Ishikawa (cell line): ENCODE measurements at regions not wholly inside any gene's neighbourhood (a gene's known extent, or its start where the extent isn't known, plus 50 kb on each side); places are given as distances from the start of the nearest gene placed in this dataset.

Source experiments
- CEBPB ChIP-seq: IDR thresholded peaks from 2 replicates; pipeline ENCODE4 v1.6.1; 2012
- CREB1 ChIP-seq: IDR thresholded peaks from 2 replicates; pipeline ENCODE4 v1.6.1; 2012; ENCODE audit warnings: low read depth
- EGR1 ChIP-seq: IDR thresholded peaks from 2 replicates; pipeline ENCODE4 v1.6.1; 2012
- EP300 ChIP-seq: IDR thresholded peaks from 2 replicates; pipeline ENCODE4 v1.6.1; 2012; ENCODE audit warnings: borderline replicate concordance
- FOXM1 ChIP-seq: IDR thresholded peaks from 2 replicates; pipeline ENCODE4 v1.6.1; 2012; ENCODE audit warnings: low read depth, borderline replicate concordance
- MAX ChIP-seq: IDR thresholded peaks from 2 replicates; pipeline ENCODE4 v1.6.1; 2012
- NFIC ChIP-seq: IDR thresholded peaks from 2 replicates; pipeline ENCODE4 v1.6.1; 2012
- RAD21 ChIP-seq: IDR thresholded peaks from 2 replicates; pipeline ENCODE4 v1.6.1; 2012; ENCODE audit warnings: low read depth
- REST ChIP-seq: IDR thresholded peaks from 2 replicates; pipeline ENCODE4 v1.6.1; 2012; ENCODE audit warnings: low read depth, mild to moderate bottlenecking
- TAF1 ChIP-seq: IDR thresholded peaks from 2 replicates; pipeline ENCODE4 v1.6.1; 2012; ENCODE audit warnings: low read depth, mild to moderate bottlenecking
- TCF12 ChIP-seq: IDR thresholded peaks from 2 replicates; pipeline ENCODE4 v1.6.1; 2012; ENCODE audit warnings: low read depth
- TEAD4 ChIP-seq: IDR thresholded peaks from 2 replicates; pipeline ENCODE4 v1.6.1; 2012
- YY1 ChIP-seq: IDR thresholded peaks from 2 replicates; pipeline ENCODE4 v1.6.1; 2012; ENCODE audit warnings: low read depth
- ZBTB7A ChIP-seq: IDR thresholded peaks from 2 replicates; pipeline ENCODE4 v1.6.1; 2012; ENCODE audit warnings: low read depth
- TF ChIP-seq, protein P1 (sequence below): IDR thresholded peaks from 2 replicates; pipeline ENCODE4 v1.6.1; 2012

DNA sequence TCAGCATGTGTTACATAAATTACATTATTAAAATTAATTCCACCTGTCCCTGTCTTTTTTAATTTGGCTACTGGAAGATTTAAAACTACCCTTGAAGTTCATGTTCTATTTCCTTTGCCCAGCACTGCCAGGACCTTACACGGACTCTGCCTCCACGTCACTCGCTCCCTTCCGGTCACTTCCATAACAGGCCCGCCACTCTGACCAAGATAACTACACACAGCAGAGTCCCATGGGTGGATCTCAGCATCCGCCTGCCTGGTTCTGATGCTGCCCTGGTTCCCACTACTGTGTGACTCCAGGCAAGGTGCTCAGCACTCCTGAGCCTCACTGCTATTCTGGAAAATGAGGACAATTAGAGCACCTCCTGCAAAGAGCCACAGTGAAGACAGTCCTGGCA, 153.3 kb upstream of the ERG start:
- no peak for TF ChIP-seq ZBTB7A

DNA sequence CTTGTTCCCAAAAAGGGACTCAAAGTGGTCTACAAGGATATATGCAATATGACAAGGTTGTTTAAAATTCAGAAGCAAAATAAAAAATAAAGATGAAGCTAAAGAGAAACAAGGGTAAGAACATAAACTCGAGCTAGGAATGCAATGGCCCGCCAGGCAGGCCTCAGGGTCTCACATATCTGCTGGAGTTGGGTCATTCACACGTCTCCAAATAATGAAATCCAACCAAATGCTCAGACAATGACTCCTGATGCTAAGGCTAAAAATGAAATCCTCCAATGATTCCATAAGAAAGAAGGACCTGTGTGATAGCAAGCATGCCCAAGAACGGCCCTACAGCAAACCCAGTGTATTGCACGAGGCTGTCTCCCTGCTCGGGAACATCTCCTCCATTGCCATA, 153.3 kb upstream of the ETS2 start:
- TF ChIP-seq YY1 (no peak), FOXM1 (no peak), TAF1 (no peak), CREB1 (no peak), NFIC (no peak), TEAD4 (no peak), ZBTB7A (no peak), CEBPB (no peak), EP300 (no peak), EGR1 (no peak)
- TF ChIP-seq, protein P1, sequence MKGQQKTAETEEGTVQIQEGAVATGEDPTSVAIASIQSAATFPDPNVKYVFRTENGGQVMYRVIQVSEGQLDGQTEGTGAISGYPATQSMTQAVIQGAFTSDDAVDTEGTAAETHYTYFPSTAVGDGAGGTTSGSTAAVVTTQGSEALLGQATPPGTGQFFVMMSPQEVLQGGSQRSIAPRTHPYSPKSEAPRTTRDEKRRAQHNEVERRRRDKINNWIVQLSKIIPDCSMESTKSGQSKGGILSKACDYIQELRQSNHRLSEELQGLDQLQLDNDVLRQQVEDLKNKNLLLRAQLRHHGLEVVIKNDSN: no peak

GRCh38 chr21:38654580-38654979, 151.1 kb upstream of the ETS2 start:
- TF ChIP-seq TCF12 (no peak), NFIC (no peak), EP300 (no peak), REST (no peak), TEAD4 (no peak), ZBTB7A (no peak), YY1 (no peak)

DNA sequence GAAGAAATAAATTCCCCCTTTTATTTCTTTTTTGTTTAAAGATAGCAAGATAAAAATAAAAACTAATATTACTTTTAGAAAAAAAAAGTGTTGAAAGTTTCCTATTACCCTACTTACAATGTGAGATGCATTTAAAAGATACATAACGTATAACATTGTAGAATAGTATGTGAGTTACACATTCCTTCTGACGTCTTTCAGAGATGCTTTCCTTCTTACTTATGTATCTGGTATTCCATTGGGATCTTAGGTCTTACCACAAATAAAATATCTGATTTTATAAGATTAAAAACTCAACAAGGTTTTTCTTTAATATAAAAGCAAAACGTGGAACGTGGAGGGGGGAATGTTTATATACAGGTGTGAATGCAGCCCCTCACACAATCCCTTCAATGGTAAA, 147.2 kb upstream of the ETS2 start:
- TF ChIP-seq CREB1 (no peak), REST (no peak), FOXM1 (no peak), CEBPB (no peak), YY1 (no peak), RAD21 (no peak), TEAD4 (no peak), EP300 (no peak), NFIC (no peak), TAF1 (no peak), ZBTB7A (no peak), MAX (no peak), EGR1 (no peak), TCF12 (no peak)
- TF ChIP-seq, protein P1: no peak

GRCh38 chr21:38659936-38660332, 145.8 kb upstream of the ETS2 start:
- TF ChIP-seq MAX (no peak), RAD21 (no peak), EGR1 (no peak), NFIC (no peak), FOXM1 (no peak), TAF1 (no peak), CEBPB (no peak), CREB1 (no peak), TEAD4 (no peak), REST (no peak), TCF12 (no peak), EP300 (no peak), YY1 (no peak), ZBTB7A (no peak)
- TF ChIP-seq, protein P1: no peak
